Activated B cell treated with CpG ODN at 0.5 μM for 24 hours (primary cell): ENCODE measurements at regions not wholly inside any gene's neighbourhood (a gene's known extent, or its start where the extent isn't known, plus 50 kb on each side); places are given as distances from the start of the nearest gene placed in this dataset.

Source experiments
- ATAC-seq: fragments of 200-7000 bp; cut with Tn5 transposase; one replicate; pipeline ENCODE4 v1.10.0; 2021; ENCODE audit warnings: low read depth, mild to moderate bottlenecking, moderate library complexity
- CTCF ChIA-PET: fragments of 350-600 bp; sonication (Branson Sonifier 250); formaldehyde crosslinking; loops from one replicate; lab custom pipeline; 2021; ENCODE audit warnings: antibody characterized with exemption; lab: Charles Lee
- POLR2A ChIA-PET: fragments of 350-600 bp; sonication (Branson Sonifier 250); formaldehyde crosslinking; loops from one replicate; lab custom pipeline; 2021; ENCODE audit warnings: antibody characterized with exemption; lab: Charles Lee
- DNase-seq: peaks from one replicate; pipeline ENCODE4 v3.0.0; 2022
- H3K27ac Mint-ChIP-seq: one replicate; pipeline ENCODE4 v1.8.0; 2020; ENCODE audit warnings: mixed read lengths
- H3K27me3 Mint-ChIP-seq: one replicate; pipeline ENCODE4 v1.8.0; 2021; ENCODE audit warnings: mixed read lengths
- H3K36me3 Mint-ChIP-seq: one replicate; pipeline ENCODE4 v1.8.0; 2021; ENCODE audit warnings: low read depth, mixed read lengths
- H3K4me1 Mint-ChIP-seq: one replicate; pipeline ENCODE4 v1.8.0; 2021; ENCODE audit warnings: mixed read lengths
- H3K4me3 Mint-ChIP-seq: one replicate; pipeline ENCODE4 v1.8.0; 2020; ENCODE audit warnings: mild to moderate bottlenecking, mixed read lengths
- H3K9me3 Mint-ChIP-seq: one replicate; pipeline ENCODE4 v1.8.0; 2020; ENCODE audit warnings: mixed read lengths
- intact Hi-C: fragments of 100-400 bp; cut with micrococcal nuclease; formaldehyde crosslinking; loops from one replicate; pipeline ENCODE4 v1.15.1; 2024
- TF ChIP-seq, protein P1 (sequence below): fragments of 200-600 bp; IDR thresholded peaks from one replicate; pipeline ENCODE4 v1.8.0; 2022; ENCODE audit warnings: antibody characterized with exemption, mild to moderate bottlenecking

DNA sequence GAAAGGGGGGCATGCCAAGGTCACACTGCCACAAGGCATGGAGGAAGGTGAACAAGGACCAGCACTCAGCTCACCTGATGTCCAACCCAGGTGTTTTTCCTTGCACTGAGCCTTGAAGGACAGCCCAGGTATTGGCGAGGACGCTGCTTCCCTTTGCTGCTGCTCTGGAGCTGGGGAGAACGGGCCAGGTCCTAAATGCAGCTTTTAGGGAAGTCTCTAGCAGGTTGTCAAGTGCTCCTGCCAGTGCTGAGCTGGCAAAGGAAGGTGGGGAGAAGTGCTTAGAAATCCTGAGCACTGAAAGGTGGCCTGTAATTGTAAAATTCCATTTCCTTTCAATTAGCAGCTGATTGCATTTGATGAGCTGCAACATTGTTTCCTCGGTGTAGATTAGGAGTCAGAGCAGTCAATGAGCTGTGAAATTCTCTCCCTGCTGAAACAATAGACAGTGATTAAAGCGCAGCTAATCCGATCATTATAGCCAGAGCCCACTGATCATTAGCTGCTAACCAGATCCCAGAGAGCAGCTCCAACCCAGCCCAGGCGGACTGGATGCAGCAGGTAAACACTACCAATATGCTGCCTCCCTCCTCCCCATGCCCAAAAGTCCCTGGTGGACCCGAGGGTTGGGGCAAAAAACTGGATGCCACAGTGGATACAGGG, 507.6 kb downstream of the INSC start:
- no peaks in the 10 kb centered on the region for H3K9me3 Mint-ChIP-seq
- intact Hi-C loops = no loop called here
- ATAC-seq (no peak), DNase-seq (no peak)
- CTCF ChIA-PET = no interaction called here
- no peaks in the 10 kb centered on the region for H3K36me3 Mint-ChIP-seq
- no peaks in the 10 kb centered on the region for H3K4me1 Mint-ChIP-seq
- no peaks in the 10 kb centered on the region for H3K27me3 Mint-ChIP-seq
- no peak overlapping the region for H3K4me3 Mint-ChIP-seq
- POLR2A ChIA-PET = no interaction called here
- no peak overlapping the region for H3K27ac Mint-ChIP-seq
- TF ChIP-seq, protein P1, sequence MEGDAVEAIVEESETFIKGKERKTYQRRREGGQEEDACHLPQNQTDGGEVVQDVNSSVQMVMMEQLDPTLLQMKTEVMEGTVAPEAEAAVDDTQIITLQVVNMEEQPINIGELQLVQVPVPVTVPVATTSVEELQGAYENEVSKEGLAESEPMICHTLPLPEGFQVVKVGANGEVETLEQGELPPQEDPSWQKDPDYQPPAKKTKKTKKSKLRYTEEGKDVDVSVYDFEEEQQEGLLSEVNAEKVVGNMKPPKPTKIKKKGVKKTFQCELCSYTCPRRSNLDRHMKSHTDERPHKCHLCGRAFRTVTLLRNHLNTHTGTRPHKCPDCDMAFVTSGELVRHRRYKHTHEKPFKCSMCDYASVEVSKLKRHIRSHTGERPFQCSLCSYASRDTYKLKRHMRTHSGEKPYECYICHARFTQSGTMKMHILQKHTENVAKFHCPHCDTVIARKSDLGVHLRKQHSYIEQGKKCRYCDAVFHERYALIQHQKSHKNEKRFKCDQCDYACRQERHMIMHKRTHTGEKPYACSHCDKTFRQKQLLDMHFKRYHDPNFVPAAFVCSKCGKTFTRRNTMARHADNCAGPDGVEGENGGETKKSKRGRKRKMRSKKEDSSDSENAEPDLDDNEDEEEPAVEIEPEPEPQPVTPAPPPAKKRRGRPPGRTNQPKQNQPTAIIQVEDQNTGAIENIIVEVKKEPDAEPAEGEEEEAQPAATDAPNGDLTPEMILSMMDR = no peak

DNA sequence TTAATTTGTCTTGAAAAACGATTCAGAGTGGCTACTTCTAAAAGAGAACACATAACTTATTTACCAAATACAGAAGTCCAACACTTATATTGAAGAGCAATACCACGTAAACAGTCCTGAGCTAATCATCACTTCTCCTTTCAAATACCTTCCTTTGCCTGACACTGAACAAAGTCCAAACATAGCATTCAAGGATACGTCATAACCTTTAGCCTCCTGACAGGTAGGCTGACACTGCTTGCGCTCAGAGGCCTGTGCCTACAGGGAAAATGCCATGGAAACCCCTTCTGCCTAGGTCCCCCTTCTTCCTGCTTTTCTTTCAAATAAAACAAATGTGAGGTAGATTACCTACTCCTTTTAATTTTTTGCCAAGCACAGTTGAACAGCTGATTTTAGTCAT, 510.0 kb downstream of the INSC start:
- H3K4me1 Mint-ChIP-seq = no peaks in the 10 kb centered on the region
- ChIA-PET CTCF (no interaction called here), POLR2A (no interaction called here)
- ATAC-seq = no peak
- DNase-seq = no peak
- no peaks in the 10 kb centered on the region for H3K27me3 Mint-ChIP-seq
- intact Hi-C loops = no loop called here
- no peak overlapping the region for H3K4me3 Mint-ChIP-seq
- TF ChIP-seq, protein P1 = no peak
- H3K27ac Mint-ChIP-seq = no peak overlapping the region
- H3K36me3 Mint-ChIP-seq = no peaks in the 10 kb centered on the region
- no peaks in the 10 kb centered on the region for H3K9me3 Mint-ChIP-seq

DNA sequence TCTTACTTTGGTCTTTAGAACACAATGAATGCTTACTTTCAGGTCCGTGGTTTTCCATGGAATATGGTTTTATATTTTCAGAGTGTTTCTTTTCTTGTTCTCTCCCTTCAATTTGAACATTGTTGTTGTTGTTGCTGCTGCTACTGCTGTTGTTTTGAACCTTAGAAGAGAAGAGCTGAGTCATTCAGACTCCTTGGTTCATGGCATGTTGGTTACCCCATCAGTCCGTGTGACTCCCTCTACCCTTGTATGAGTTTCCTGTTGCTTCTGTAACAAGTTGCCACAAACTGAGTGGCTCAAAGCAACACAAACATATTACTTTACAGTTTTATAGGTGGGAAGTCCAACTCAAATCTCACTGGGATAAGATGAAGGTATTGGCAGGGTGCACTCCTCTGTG, 511.0 kb downstream of the INSC start:
- H3K9me3 Mint-ChIP-seq = no peaks in the 10 kb centered on the region
- DNase-seq (no peak), ATAC-seq (no peak)
- no peak overlapping the region for H3K4me3 Mint-ChIP-seq
- ChIA-PET POLR2A (no interaction called here), CTCF (no interaction called here)
- no peaks in the 10 kb centered on the region for H3K4me1 Mint-ChIP-seq
- TF ChIP-seq, protein P1 = no peak
- no peak overlapping the region for H3K27ac Mint-ChIP-seq
- H3K27me3 Mint-ChIP-seq = no peaks in the 10 kb centered on the region
- H3K36me3 Mint-ChIP-seq = no peaks in the 10 kb centered on the region
- intact Hi-C loops = no loop called here

DNA sequence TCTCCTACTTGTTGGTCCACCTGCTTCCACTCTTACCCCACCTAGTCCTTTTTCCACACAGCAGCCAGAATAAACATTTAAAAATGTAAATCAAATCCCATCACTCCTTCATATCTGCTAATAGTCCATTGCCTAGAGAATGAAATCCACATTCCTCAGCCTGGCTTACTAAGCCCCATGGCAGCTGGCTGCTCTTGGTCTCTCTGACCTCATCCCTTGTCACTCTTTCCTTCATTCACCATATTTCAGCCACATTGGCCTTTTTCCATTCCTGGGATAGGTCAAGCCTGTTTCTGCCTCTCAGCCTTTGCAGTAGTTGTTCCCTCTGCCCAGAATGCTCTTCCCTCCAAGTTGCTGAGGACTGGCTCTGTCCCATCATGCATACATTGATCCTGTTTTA, 512.8 kb downstream of the INSC start:
- no peak overlapping the region for H3K4me3 Mint-ChIP-seq
- ATAC-seq = no peak
- H3K9me3 Mint-ChIP-seq = no peaks in the 10 kb centered on the region
- no peaks in the 10 kb centered on the region for H3K27me3 Mint-ChIP-seq
- no peaks in the 10 kb centered on the region for H3K36me3 Mint-ChIP-seq
- DNase-seq = no peak
- TF ChIP-seq, protein P1 = no peak
- no peaks in the 10 kb centered on the region for H3K4me1 Mint-ChIP-seq
- intact Hi-C loops = no loop called here
- POLR2A ChIA-PET = no interaction called here
- no peak overlapping the region for H3K27ac Mint-ChIP-seq
- CTCF ChIA-PET = no interaction called here

DNA sequence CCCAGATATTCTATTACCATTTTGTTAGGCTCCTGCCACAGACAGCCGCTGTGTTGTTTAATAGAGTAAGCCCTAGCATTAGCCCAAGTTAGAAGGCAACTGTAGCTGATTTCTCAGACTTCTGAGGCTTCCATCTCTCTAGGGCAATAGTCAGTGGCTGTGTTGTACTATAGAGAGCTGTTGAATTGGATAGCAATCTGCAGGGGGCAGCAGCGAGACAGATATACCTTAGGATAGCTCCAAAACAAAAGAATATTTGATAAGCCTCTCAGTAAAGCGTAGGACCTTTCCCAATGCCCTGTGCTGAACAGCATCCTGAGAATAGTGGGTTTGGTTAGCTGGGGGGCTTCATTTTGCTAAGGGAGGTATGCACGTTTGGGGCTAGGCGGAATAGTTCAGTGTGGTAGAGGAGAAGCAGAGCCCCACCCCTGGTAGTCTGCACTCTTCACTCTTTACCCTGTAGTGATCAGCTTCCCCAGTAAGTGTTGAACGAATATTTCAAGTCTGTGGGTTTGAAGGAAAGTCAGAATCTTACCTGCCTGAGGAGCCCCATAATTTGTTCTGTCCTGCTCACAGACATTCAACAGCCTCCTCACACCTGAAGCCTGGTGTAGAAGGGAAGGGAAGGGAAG, 515.1 kb downstream of the INSC start:
- CTCF ChIA-PET = no interaction called here
- POLR2A ChIA-PET = no interaction called here

More for the DNA sequence above, 515.1 kb downstream of the INSC start:
- ATAC-seq (no peak), DNase-seq (no peak)
- no peak overlapping the region for H3K4me3 Mint-ChIP-seq
- no peaks in the 10 kb centered on the region for H3K27me3 Mint-ChIP-seq
- no peaks in the 10 kb centered on the region for H3K9me3 Mint-ChIP-seq
- TF ChIP-seq, protein P1 = no peak
- H3K36me3 Mint-ChIP-seq = no peaks in the 10 kb centered on the region
- intact Hi-C loops = no loop called here
- no peaks in the 10 kb centered on the region for H3K4me1 Mint-ChIP-seq
- H3K27ac Mint-ChIP-seq = no peak overlapping the region
